EH (cell line): ENCODE measurements at regions not wholly inside any gene's neighbourhood (a gene's known extent, or its start where the extent isn't known, plus 50 kb on each side); places are given as distances from the start of the nearest gene placed in this dataset.
"Not testable (repeated sequence)": the region's sequence is repeated elsewhere in the genome, so short reads cannot be mapped to it uniquely, and the experiment has no call there.

Experiments
- DNase-seq: peaks from one replicate; pipeline ENCODE4 v3.0.0-alpha.2; 2015; ENCODE audit warnings: low read depth

DNA sequence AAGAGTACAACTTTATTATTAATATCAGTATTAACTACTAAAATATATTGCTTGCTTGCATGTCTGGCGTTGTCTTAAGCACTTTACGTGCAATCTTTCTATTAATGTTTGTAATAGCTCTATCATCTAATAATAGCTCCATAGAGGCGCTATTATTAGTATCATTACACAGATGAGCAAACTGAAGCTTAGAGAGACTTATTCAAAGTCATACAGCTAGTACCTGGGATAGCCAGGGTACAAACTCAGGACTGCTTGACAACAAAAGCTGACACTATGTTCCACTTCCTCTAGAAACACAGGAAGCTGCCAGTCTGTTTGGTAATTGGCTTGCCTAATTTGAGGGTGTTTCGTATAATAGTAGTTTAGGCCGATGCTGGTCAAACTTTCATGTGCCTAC, 523.2 kb downstream of the RMST start:
- DNase-seq: no peak

DNA sequence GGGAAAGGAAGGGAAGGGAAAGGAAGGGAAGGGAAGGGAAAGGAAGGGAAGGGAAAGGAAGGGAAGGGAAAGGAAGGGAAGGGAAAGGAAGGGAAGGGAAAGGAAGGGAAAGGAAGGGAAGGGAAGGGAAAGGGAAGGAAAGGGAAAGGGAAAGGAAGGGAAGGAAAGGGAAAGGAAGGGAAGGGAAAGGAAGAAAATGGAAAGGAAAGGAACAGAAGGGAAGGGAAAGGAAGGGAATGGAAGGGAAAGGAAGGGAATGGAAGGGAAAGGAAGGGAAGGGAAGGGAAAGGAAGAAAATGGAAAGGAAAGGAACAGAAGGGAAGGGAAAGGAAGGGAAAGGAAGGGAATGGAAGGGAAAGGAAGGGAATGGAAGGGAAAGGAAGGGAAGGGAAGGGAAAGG, 526.0 kb downstream of the RMST start:
- DNase-seq: not testable (repeated sequence)

DNA sequence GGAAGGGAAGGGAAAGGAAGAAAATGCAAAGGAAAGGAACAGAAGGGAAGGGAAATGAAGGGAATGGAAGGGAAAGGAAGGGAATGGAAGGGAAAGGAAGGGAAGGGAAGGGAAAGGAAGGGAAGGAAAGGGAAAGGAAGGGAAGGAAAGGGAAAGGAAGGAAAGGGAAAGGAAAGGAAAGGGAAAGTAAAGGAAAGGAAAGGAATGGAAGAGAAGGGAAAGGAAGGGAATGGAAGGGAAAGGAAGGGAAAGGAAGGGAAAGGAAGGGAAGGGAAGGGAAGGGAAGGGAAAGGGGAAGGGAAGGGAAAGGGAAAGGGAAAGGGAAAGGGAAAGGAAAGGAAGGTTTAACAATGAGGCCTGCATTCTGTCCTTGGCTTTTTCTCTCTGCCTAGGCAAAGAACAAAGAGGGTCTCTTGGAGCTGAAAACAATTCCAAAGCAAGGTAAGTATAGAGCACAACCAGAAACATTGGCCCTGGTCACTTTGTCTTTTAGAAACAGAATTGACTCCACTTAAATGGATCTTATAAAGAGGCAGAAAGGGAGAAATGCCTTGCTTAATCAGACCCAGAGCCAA, 525.9 kb upstream of the TMPO start:
- DNase-seq: no peak

DNA sequence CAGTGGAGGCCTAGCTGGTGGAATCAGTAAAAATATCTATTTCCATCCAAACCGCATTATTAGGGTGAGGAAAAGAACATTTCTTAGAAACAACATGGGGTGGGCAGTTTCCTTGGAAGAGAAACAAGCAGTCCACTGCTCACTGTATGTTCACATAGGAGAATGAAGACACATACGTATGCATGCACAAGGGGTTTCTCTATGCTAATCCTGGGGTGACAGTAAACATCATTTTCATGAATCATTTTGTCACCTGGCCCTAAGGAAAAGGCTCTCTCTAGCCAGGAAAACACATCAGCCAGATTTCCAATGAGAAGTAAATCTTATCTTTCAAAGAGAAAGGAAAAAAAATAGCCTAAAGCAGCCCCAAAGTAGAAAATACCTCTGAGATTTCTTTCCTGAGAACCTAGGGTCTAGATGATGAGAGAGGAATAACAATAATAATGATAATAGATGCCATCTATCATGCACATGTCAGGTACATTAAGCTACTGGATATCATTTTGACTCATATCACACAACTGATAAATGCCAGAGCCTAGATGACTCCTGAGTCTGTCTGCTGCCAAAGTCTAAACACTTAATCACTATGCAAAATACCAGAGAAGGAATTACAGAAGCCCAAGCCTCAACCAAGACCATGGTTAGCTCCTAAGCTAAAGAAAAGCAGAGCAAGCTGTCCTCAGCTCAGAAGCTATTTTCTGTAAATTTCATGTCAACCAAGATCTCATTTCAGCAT, 520.5 kb upstream of the TMPO start:
- DNase-seq: no peak

DNA sequence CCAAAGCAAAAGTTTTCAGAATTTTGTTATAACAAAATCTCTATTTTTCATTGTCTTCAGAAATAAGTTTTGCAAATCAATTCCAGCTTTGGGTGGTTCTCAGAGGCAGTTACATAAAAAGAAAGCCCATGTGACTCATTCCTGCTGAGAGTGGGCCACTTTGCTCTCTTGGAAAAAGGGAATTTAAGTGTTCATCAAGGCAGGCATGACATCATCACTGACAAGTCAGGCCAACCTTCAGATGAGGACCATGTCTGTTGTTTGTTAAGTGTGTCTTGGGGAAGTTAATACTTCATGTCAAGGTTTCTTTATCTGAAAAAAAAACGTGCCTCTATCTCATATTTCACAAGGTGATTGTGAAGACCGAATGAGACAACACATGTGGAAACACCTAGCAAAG, 519.8 kb upstream of the TMPO start:
- DNase-seq: no peak

DNA sequence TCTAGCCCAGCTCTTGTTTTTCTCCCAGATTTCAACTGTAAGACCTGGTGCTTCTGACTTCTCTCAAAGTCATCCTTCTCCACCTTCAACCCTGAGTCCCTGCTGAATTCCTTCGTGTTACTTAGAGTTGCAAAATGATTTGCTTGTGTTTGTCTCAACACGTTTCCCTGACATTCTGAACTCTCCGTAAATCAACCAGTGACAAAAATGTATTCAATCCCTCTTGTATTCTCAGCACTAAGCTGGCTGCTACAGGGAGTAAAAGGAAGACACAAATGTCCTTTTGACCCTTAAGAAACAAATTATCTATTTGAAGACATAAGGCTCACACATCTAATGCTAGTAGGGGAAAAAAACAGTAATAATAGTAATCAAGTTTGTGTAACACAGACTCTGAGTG, 514.0 kb upstream of the TMPO start:
- no peak for DNase-seq

DNA sequence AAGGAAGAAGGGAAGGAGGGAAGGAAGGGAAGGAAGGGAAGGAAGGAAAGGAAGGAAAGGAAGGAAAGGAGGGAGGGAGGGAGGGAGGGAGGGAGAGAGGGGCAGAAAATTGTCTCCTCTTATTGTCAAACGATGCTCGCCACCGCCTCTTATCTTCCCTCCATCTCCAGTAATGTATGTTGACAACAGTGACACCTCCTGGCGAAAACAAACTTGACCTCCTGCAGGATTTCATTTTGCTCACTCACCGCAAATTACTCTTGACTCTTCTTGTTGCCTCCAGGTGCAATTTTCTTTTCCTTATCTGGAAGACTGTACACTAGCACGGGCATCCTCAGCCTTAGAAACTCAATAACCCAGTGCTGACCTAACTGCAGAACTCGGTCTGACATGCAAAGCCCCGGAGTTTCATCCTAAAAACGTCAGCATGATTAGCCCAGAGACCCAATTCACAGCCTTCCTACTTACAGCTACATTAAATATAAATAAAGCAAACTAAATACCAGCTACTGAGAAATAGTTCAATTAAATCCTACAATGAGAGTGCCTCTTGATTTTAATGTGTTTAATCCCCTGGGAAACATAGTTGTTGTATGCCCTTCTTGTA, 512.4 kb upstream of the TMPO start:
- no peak for DNase-seq

DNA sequence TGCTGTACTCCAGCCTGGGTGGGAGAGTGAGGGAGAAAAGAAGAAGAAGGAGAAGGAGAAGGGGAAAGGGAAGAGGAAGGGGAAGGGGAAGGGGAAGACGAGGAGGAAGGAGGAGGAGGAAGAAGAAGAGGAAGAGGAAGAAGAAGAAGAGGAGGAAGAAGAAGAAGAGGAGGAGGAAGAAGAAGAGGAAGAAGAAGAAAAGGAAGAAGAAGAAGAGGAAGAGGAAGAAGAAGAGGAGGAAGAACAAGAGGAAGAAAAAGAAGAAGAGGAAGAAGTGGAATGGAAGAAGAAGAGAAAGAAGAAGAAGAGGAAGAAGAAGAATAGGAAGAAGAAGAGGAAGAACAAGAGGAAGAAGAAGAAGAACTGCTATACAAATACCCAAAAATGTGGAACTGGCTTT, 507.4 kb upstream of the TMPO start:
- DNase-seq: no peak

DNA sequence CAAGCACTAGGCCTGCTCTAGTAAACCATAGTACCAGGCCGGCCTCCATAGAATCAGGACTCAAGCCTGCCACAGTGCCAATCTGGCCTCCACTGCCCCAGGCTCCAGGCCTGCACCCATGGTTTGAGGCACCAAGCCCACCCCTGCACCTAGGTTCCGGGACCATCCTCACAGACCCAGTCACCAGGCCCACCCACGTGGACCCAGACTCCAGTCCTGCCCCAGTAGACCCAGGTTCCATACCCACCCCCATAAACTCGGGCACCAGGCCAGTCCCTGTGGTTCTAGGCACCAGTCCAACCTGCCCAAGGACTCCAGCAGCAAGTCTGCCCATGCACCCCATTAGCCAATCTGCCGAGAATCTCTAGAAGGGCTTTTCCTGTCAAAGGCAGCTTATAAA, 501.8 kb upstream of the TMPO start:
- no peak for DNase-seq

DNA sequence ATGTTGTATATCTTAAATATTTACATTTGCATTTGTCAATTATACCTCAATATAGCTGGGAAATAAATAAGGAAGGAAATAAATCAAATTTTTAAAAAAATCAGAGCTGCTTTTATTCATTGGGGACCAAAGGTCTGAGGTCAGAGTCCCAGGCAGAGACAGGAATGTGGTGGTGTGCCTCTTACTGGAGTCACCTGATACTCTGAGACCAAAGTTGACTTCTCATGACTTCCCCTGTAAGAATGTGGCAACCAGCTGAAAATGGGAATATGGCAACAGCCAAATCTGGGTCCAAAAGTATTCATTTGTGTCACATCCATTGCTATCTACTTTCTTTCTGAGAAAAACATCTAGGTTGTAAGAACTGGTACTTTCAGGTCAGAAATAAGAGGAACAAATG, 496.6 kb upstream of the TMPO start:
- no peak for DNase-seq

DNA sequence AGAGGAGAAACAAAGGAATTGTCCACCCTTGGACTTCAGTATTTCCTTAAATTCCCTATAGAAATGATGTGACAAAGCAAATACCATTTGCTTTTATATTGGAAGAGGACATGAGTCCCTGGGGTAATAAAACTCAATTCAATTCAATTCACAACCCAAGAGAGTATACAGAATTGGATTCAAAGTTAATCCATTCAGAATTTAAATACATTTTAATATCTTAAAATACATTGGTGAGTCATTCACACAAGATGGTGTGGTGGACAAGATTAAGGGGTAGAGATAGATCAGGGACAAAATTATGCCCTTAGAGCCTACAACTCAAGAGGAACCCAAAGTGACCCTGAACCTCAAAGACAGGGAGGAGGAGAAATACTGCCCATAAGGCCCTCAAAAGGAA, 495.0 kb upstream of the TMPO start:
- DNase-seq: no peak

DNA sequence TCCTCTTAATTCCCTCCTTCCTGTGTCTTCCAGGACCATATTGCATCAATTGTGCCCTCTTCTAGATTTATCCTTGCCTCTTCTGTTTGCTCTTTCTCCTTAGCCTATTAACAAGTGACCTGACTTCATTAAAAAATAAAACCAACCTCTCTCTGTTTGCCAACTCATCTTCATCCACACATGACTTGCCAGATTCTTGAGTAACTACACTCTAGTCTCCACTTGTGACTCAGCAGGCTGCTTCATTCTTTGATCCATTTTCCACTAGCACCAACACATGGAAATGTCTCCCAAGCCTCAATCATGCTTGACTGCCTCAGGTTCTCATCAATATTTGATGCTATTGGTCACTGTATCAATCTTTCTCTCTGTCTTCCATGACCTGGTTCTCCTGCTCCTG, 492.4 kb upstream of the TMPO start:
- no peak for DNase-seq

DNA sequence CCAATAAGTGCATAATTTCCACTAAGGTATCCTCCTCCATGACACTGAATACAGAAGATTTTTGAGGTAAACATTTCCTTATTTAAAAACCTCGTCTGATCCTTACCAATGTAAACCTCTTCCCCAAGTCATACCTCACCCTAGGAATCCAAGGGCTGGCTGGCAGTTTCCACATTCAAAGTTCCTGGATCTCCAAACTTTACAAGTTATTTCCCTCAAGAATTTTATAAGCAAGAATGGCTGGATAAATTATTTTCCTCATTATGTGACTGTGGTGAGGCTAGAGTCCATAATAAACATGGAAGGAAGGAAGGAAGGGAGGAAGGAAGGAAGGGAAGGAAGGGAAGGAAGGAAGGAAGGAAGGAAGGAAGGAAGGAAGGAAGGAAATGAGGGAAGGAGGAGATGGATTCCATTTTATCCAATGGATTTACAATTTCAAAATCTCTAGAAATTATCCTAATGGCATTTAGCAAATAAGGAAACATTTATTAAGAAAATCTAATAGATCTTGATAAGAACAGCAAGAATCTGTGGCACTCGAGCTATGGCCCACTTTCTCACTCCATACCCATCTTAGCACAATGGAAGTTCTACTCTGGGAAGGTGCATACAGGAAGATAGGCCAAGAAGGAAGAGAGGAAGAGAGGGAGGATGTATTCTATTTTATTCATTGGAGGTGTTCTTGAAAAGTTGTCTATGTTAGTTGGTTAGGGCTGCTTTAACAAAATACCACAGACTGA, 477.8 kb upstream of the TMPO start:
- no peak for DNase-seq

DNA sequence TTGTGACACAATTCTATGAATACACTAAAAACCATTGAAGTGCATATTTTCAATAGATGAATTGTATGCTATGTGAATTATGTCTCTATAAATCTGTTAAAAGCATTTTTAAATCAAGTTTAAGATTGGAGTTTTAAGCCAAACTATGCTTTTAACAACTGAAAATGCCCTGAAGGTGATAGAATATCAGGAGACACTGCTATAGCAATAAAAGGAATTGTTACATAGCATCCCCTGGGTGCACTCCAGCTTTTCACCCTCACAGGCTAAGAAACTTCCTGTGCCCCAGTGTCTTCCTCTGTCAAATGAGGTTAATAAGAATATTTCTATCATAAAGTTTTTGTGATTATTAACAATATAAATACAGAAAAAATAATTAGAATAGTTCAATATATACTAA, 472.7 kb upstream of the TMPO start:
- DNase-seq: no peak

DNA sequence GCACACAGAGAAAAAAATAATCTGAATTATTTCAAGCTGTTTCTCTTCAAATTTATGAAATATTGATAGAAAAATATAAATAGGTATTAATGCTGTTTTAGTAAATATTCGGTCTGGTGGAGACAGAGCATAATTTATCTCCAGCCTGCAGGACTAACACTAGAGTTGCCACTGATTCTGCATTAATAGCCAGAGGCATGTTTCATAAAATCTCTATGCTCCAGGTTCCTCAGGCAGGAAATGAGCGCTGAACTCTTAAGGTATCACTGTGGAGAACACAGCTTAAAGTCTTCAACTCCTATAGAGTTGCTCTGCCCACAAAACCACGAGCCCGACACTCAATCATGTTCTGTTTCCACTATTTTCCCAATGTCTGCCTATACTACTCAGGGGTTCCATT, 470.0 kb upstream of the TMPO start:
- DNase-seq: no peak

DNA sequence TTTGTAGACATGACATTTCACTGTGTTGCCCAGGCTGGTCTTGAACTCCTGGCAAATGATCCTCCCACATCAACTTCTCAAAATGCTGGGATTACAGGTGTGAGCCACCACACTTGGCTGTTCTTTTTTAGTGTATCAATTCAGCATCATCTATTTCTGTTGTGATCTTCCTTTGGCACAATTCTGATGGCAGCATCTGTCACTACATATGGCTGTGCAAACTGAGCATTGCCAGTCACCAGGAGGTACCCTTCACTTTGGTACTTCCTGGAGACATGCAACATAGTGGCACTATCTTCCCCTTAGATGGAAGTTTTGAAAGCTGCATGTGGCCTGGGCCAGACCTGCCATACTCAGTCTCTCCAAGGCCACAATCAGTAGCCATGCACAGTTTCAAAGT, 467.1 kb upstream of the TMPO start:
- no peak for DNase-seq

DNA sequence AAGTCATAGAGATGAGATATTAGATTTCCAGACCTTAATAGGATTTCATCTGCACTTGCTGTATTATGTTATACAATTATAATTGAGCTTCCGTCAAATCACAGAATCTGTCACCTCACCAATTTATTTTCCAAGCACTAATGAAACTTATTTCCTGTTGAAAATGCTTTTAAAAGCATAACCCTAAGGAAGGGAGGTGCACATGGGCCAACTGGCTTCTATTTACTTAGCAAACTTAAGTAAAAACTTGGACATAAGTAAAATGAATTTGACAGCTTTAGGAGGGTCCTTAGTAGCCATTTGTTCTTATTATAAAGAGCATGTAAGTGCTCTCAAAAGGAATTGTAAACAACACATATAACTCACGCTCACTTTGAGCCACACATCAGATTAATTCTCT, 462.2 kb upstream of the TMPO start:
- no peak for DNase-seq

DNA sequence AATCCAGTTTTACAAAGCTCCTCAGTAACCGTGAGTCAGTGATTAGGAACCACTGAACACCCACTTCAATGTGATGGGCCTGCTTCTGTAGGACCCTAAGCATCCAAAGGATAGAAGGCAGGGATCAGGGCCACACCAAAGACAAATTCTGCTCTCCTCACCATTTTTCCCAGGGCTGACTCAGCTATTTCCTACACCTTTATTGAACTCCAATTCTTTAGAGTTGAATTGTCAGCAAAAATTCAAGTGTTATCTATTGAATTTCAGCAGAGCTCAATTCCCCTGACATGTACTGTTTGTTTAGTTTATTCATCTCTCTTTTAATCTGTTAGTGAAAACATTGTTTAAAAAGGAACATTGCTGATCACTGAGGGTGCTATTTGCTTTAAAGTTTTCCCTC, 457.7 kb upstream of the TMPO start:
- DNase-seq: no peak

DNA sequence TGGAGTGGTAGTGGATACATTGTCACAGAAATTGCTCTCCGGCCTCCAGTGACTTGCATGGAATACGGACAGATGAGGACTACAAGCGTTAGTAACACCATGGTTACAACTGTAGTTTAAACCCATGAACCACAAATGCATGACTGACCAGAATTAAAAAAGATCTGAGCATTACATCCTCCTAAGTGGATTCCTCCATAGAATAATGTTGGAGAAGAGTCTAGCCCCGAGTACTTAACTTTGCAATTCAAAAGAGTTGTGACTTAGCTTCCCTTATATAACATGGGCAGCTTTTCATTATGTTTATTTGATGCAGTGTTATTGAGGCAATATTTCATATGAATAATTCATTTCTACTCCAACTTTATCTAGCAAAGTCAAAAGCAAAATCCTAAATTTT, 457.2 kb upstream of the TMPO start:
- no peak for DNase-seq

DNA sequence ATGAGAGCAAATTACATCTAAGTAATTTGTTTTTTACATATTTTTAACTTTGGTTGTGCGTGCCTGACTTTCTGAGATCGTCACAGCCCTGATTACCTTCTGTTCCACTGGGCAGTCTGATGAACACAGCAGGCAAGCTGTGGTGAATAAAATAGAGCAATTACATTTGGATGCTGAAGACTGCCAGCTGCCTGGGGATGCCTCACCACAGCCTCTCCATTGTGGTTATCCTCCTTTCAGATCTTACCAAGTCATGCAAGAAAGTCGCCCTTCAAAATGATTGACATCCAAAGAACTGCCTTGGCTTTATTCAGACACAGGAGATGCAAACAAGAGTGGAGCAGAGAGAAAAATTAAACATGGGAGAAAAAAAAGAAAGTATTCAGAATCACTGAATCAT, 456.6 kb upstream of the TMPO start:
- DNase-seq: no peak

DNA sequence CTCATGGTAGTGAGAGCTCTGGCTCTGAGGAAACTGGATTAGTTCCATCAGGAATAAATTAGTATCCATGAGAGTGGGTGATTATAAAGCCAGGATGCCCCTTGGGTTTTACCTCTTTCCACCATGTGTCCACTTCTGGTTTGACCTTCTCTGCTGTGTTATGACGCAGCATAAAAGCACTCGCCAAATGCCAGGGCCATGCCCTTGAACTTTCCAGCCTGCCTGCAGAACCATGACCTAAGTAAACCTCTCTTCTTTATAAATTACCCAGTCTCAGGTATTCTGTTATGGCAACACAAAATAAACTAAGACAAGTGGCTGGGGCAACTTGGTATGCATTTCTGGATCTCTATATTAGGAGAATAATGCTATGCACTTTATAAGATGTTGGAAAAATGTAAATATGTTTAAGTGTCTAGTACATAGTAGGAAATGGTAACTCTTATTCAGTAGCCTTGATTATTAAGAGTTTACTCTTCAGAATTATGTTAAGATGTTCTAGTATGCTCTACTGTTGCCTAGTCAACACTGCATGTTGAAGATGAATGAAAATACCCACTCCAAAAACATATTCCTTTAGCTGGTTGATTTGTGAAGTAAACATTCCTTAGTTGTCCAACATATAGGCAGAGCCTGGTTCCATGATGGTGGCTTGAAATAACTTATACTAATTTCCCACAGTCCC, 455.6 kb upstream of the TMPO start:
- no peak for DNase-seq

DNA sequence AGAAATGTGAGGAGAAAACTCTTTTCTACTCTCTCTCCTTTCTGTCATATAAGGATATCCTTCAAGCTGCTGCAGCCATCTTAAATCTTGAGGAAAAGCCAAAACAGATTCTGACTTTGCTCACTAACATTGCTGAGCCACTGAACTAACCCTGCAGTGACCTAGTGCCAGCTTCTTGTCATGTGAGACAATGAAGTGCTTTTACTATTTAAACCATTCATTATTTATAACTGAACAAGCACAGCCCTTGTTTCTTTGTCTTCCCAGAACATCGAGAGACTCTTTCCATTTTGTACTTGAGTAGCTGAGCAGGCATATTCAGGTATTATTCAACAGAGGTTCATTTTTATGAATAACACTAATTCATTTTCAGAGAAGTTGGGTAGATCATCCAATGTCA, 455.0 kb upstream of the TMPO start:
- no peak for DNase-seq
